ENCODE measurements at regions not wholly inside any gene's neighbourhood (a gene's known extent, or its start where the extent isn't known, plus 50 kb on each side); places are given as distances from the start of the nearest gene placed in this dataset.

GRCh38 chr19:29445246-29445645 lies 80.5 kb upstream of the VSTM2B start:
- no peak for TF ChIP-seq EP300 (IDR thresholded peaks at IDR 0.05; ENCODE audit: low read depth)
- TF ChIP-seq POLR2A (IDR thresholded peaks at IDR 0.05): no peak
- TF ChIP-seq, protein P1, sequence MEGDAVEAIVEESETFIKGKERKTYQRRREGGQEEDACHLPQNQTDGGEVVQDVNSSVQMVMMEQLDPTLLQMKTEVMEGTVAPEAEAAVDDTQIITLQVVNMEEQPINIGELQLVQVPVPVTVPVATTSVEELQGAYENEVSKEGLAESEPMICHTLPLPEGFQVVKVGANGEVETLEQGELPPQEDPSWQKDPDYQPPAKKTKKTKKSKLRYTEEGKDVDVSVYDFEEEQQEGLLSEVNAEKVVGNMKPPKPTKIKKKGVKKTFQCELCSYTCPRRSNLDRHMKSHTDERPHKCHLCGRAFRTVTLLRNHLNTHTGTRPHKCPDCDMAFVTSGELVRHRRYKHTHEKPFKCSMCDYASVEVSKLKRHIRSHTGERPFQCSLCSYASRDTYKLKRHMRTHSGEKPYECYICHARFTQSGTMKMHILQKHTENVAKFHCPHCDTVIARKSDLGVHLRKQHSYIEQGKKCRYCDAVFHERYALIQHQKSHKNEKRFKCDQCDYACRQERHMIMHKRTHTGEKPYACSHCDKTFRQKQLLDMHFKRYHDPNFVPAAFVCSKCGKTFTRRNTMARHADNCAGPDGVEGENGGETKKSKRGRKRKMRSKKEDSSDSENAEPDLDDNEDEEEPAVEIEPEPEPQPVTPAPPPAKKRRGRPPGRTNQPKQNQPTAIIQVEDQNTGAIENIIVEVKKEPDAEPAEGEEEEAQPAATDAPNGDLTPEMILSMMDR (IDR thresholded peaks at IDR 0.05): no peak
